GM21423 (cell line): ENCODE measurements at regions not wholly inside any gene's neighbourhood (a gene's known extent, or its start where the extent isn't known, plus 50 kb on each side); places are given as distances from the start of the nearest gene placed in this dataset.

Source experiments
- ATAC-seq: cut with Tn5 transposase; IDR thresholded peaks from one replicate; pipeline ENCODE4 v1.9.1; 2021; ENCODE audit warnings: mild to moderate bottlenecking, moderate library complexity; ENCODE audit not compliant: unreplicated experiment

- ATAC-seq: no peak
Observed at GRCh38 chr10:121167534-121168243, 316.5 kb downstream of the WDR11 start.

- ATAC-seq: no peak
Observed at GRCh38 chr10:121168545-121169216, 317.5 kb downstream of the WDR11 start.

- no peak for ATAC-seq
Observed at GRCh38 chr10:121169406-121169805, 318.2 kb downstream of the WDR11 start.

GRCh38 chr10:121171825-121172787 is 320.9 kb downstream of the WDR11 start:
- no peak for ATAC-seq

GRCh38 chr10:121179006-121179405 is 327.8 kb downstream of the WDR11 start:
- ATAC-seq: no peak

- ATAC-seq: no peak
Observed at GRCh38 chr10:121182219-121182618, 331.1 kb downstream of the WDR11 start.

GRCh38 chr10:121183236-121183635 is 332.1 kb downstream of the WDR11 start:
- no peak for ATAC-seq

GRCh38 chr10:121183707-121184106 is 332.5 kb downstream of the WDR11 start:
- ATAC-seq: no peak

GRCh38 chr10:121185816-121186455 is 334.8 kb downstream of the WDR11 start:
- ATAC-seq: no peak

- ATAC-seq: no peak
Observed at GRCh38 chr10:121187391-121187790, 336.2 kb downstream of the WDR11 start.

GRCh38 chr10:121188005-121188404 is 336.8 kb downstream of the WDR11 start:
- ATAC-seq: no peak

- ATAC-seq: no peak
Observed at GRCh38 chr10:121189066-121189465, 337.9 kb downstream of the WDR11 start.

- no peak for ATAC-seq
Observed at GRCh38 chr10:121194696-121195523, 343.7 kb downstream of the WDR11 start.

GRCh38 chr10:121195524-121195910 is 344.4 kb downstream of the WDR11 start:
- ATAC-seq: no peak

- ATAC-seq: no peak
Observed at GRCh38 chr10:121199081-121199480, 347.9 kb downstream of the WDR11 start.

GRCh38 chr10:121205625-121206024 is 354.5 kb downstream of the WDR11 start:
- no peak for ATAC-seq

GRCh38 chr10:121211446-121211845 is 360.3 kb downstream of the WDR11 start:
- no peak for ATAC-seq

- no peak for ATAC-seq
Observed at GRCh38 chr10:121213437-121213836, 362.3 kb downstream of the WDR11 start.

GRCh38 chr10:121216295-121216694 is 365.1 kb downstream of the WDR11 start:
- ATAC-seq: no peak

GRCh38 chr10:121216721-121217181 is 365.6 kb downstream of the WDR11 start:
- ATAC-seq: no peak
